Neural cell (in vitro differentiated cells): ENCODE measurements at regions not wholly inside any gene's neighbourhood (a gene's known extent, or its start where the extent isn't known, plus 50 kb on each side); places are given as distances from the start of the nearest gene placed in this dataset.

Experiments used
- EP300 ChIP-seq: fragments of 450-650 bp; conservative IDR thresholded peaks from 2 replicates; pipeline ENCODE4 v1.6.1; 2014; ENCODE audit warnings: antibody characterized with exemption, mild to moderate bottlenecking, moderate library complexity; ENCODE audit not compliant: poor library complexity, severe bottlenecking
- EZH2 ChIP-seq: fragments of 200-600, 300-800 bp; shearing (Covaris generic), sonication (generic); IDR thresholded peaks from 2 replicates; pipeline ENCODE4 v1.6.1; 2014; ENCODE audit warnings: antibody characterized with exemption, low read length, borderline replicate concordance, mild to moderate bottlenecking; ENCODE audit not compliant: insufficient read depth, poor library complexity, severe bottlenecking
- POLR2AphosphoS5 ChIP-seq: IDR thresholded peaks from 2 replicates; pipeline ENCODE4 v1.6.1; 2012
- RAD21 ChIP-seq: fragments of 450-650 bp; conservative IDR thresholded peaks from 2 replicates; pipeline ENCODE4 v1.6.1; 2014; ENCODE audit warnings: antibody characterized with exemption, mild to moderate bottlenecking, moderate library complexity
- SMC3 ChIP-seq: fragments of 450-650 bp; conservative IDR thresholded peaks from 2 replicates; pipeline ENCODE4 v1.6.1; 2014; ENCODE audit warnings: antibody characterized with exemption, mild to moderate bottlenecking, moderate library complexity; ENCODE audit not compliant: poor library complexity
- TAF1 ChIP-seq: IDR thresholded peaks from 2 replicates; pipeline ENCODE4 v1.6.1; 2012; ENCODE audit warnings: low read depth
- TF ChIP-seq, protein P1 (sequence below): fragments of 450-650 bp; IDR thresholded peaks from 2 replicates; pipeline ENCODE4 v1.5.1; 2014; ENCODE audit warnings: antibody characterized with exemption, mild to moderate bottlenecking, moderate library complexity; ENCODE audit not compliant: poor library complexity, severe bottlenecking

- TF ChIP-seq, protein P1, sequence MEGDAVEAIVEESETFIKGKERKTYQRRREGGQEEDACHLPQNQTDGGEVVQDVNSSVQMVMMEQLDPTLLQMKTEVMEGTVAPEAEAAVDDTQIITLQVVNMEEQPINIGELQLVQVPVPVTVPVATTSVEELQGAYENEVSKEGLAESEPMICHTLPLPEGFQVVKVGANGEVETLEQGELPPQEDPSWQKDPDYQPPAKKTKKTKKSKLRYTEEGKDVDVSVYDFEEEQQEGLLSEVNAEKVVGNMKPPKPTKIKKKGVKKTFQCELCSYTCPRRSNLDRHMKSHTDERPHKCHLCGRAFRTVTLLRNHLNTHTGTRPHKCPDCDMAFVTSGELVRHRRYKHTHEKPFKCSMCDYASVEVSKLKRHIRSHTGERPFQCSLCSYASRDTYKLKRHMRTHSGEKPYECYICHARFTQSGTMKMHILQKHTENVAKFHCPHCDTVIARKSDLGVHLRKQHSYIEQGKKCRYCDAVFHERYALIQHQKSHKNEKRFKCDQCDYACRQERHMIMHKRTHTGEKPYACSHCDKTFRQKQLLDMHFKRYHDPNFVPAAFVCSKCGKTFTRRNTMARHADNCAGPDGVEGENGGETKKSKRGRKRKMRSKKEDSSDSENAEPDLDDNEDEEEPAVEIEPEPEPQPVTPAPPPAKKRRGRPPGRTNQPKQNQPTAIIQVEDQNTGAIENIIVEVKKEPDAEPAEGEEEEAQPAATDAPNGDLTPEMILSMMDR: no peak
- TF ChIP-seq RAD21 (peak; percentile 11), EZH2 (no peak), SMC3 (no peak), EP300 (peak; percentile 98), POLR2AphosphoS5 (peak; percentile 62), TAF1 (no peak)
Measured at GRCh38 chr11:25520459-25520858, 811.5 kb upstream of the ANO3 start.
